Esophagus squamous epithelium (tissue), 4 donors: ENCODE measurements at regions not wholly inside any gene's neighbourhood (a gene's known extent, or its start where the extent isn't known, plus 50 kb on each side); places are given as distances from the start of the nearest gene placed in this dataset.

Experiments used
- CTCF ChIP-seq, 6 experiments: fragments of 450-650 bp in 4 of 6; fragments of 200-600 bp in 2 of 6; sonication (generic) in 2 of 6; IDR thresholded peaks; one replicate each; pipeline ENCODE4 v1.5.1; 2016 to 2019; ENCODE audit warnings: antibody characterized with exemption in 6 of 6, mild to moderate bottlenecking in 4 of 6, moderate library complexity in 4 of 6
- POLR2A ChIP-seq, 4 donors: fragments of 450-650 bp; IDR thresholded peaks; one replicate each; pipeline ENCODE4 v1.6.1; 2017; ENCODE audit warnings: antibody characterized with exemption in 4 of 4, mild to moderate bottlenecking in 4 of 4, moderate library complexity in 3 of 4

DNA sequence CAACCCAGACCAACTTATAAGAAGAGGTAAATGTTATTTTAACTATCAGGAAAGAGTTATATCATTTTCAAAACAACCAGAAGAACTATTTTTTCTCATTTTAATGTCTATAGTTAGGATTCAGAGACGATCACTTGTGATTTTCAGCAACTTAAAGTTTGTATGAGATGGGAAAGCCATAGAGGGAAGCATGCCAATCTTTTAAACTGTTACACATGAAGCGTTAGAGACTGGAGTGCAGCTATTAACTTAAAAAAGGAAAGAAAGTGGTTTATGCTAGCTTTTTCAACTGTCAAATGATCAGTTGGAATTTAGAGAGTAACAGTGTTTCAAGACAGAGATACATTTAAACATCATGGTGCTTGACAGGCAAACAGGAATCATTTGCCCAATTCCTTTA, 91.7 kb upstream of the LPP start:
- TF ChIP-seq CTCF (IDR thresholded peaks at IDR 0.05): no peak
- TF ChIP-seq POLR2A (IDR thresholded peaks at IDR 0.05): no peak
